Thyroid gland (tissue), 4 donors: ENCODE measurements at regions not wholly inside any gene's neighbourhood (a gene's known extent, or its start where the extent isn't known, plus 50 kb on each side); places are given as distances from the start of the nearest gene placed in this dataset.

Experiments used
- POLR2A ChIP-seq, 2 donors: fragments of 450-650 bp; IDR thresholded peaks; one replicate each; pipeline ENCODE4 v1.6.1; 2017; ENCODE audit warnings: antibody characterized with exemption in 2 of 2, mild to moderate bottlenecking in 2 of 2, moderate library complexity in 1 of 2
- TF ChIP-seq, protein P1 (sequence below), 6 experiments: fragments of 200-600 bp in 3 of 6; fragments of 450-650 bp in 3 of 6; sonication (generic) in 3 of 6; IDR thresholded peaks; one replicate each; pipeline ENCODE4 v1.5.1; 2016 to 2019; ENCODE audit warnings: antibody characterized with exemption in 6 of 6, mild to moderate bottlenecking in 2 of 6, inconsistent platforms in 1 of 6, moderate library complexity in 1 of 6

DNA sequence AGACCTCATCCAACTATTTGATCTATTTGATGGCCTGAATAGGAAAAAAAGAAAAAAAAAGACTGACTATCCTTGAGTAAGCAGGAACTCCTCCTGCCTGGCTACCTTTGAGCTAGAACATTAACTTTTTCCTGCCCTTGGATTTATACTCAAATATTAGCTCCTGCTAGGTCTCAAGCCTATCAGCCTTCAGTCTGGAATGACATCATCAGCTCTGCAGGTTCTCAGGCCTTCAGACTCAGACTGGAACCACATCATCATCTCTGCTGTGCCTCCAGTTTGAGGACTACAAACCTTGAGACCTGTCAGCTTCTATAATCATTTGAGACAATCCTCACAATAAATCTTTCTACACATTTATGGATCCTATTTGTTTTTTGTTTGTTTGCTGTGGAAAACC lies 754.0 kb upstream of the SLIT2 start:
- TF ChIP-seq, protein P1, sequence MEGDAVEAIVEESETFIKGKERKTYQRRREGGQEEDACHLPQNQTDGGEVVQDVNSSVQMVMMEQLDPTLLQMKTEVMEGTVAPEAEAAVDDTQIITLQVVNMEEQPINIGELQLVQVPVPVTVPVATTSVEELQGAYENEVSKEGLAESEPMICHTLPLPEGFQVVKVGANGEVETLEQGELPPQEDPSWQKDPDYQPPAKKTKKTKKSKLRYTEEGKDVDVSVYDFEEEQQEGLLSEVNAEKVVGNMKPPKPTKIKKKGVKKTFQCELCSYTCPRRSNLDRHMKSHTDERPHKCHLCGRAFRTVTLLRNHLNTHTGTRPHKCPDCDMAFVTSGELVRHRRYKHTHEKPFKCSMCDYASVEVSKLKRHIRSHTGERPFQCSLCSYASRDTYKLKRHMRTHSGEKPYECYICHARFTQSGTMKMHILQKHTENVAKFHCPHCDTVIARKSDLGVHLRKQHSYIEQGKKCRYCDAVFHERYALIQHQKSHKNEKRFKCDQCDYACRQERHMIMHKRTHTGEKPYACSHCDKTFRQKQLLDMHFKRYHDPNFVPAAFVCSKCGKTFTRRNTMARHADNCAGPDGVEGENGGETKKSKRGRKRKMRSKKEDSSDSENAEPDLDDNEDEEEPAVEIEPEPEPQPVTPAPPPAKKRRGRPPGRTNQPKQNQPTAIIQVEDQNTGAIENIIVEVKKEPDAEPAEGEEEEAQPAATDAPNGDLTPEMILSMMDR (IDR thresholded peaks at IDR 0.05): no peak
- TF ChIP-seq POLR2A (IDR thresholded peaks at IDR 0.05): no peak
